DND-41 (cell line): ENCODE measurements at regions not wholly inside any gene's neighbourhood (a gene's known extent, or its start where the extent isn't known, plus 50 kb on each side); places are given as distances from the start of the nearest gene placed in this dataset.

Source experiments
- ATAC-seq: fragments of 200-7000 bp; cut with Tn5 transposase; 3 replicates; pipeline ENCODE4 v1.9.1; 2021; ENCODE audit warnings: low read depth; ENCODE audit not compliant: insufficient read depth
- DNase-seq: peaks from one replicate; pipeline ENCODE4 v3.0.0-alpha.2; 2020
- H2AFZ ChIP-seq: 2 replicates; pipeline ENCODE4 v1.6.0; 2012; ENCODE audit warnings: low read depth, low read length
- H3K27ac ChIP-seq: 2 replicates; pipeline ENCODE4 v1.5.1; 2012; ENCODE audit warnings: low read length, inconsistent platforms
- H3K27me3 ChIP-seq: fragments of 200-600 bp; sonication (generic); 2 replicates; pipeline ENCODE4 v1.6.0; 2012; ENCODE audit warnings: low read length, mild to moderate bottlenecking, inconsistent platforms; ENCODE audit not compliant: insufficient read depth, poor library complexity
- H3K36me3 ChIP-seq: 2 replicates; pipeline ENCODE4 v1.5.1; 2012; ENCODE audit warnings: low read length, inconsistent platforms; ENCODE audit not compliant: insufficient read depth
- H3K4me1 ChIP-seq: 2 replicates; pipeline ENCODE4 v1.5.1; 2012; ENCODE audit warnings: mild to moderate bottlenecking, low read length; ENCODE audit not compliant: insufficient read depth
- H3K4me2 ChIP-seq: 2 replicates; pipeline ENCODE4 v1.6.0; 2012; ENCODE audit warnings: mild to moderate bottlenecking, moderate library complexity, low read length, inconsistent platforms; ENCODE audit not compliant: insufficient read depth
- H3K4me3 ChIP-seq, 2 experiments: fragments of 200-600 bp in 1 of 2; shearing (Covaris generic) in 1 of 2; 2 replicates each; pipeline ENCODE4 v1.5.1; 2012 to 2016; ENCODE audit warnings: inconsistent platforms in 2 of 2, low read length in 2 of 2, mild to moderate bottlenecking in 2 of 2, low read depth in 1 of 2, moderate library complexity in 1 of 2
- H3K79me2 ChIP-seq: 2 replicates; pipeline ENCODE4 v1.6.0; 2012; ENCODE audit warnings: low read length, inconsistent platforms; ENCODE audit not compliant: insufficient read depth
- H3K9ac ChIP-seq: 2 replicates; pipeline ENCODE4 v1.6.0; 2012; ENCODE audit warnings: low read depth, mild to moderate bottlenecking, inconsistent platforms, low read length, moderate library complexity
- H3K9me3 ChIP-seq: 2 replicates; pipeline ENCODE4 v1.5.1; 2012; ENCODE audit warnings: low read length, moderate library complexity, mild to moderate bottlenecking, inconsistent platforms; ENCODE audit not compliant: insufficient read depth, severe bottlenecking
- H4K20me1 ChIP-seq: 2 replicates; pipeline ENCODE4 v1.6.0; 2012; ENCODE audit warnings: low read length; ENCODE audit not compliant: insufficient read depth
- CTCF ChIP-seq: IDR thresholded peaks from 2 replicates; pipeline ENCODE4 v1.5.1; 2012; ENCODE audit warnings: borderline replicate concordance, low read length, moderate library complexity, mild to moderate bottlenecking; ENCODE audit not compliant: poor library complexity, severe bottlenecking; ENCODE audit errors: extremely low read depth
- EZH2 ChIP-seq: IDR thresholded peaks from 3 replicates; pipeline ENCODE4 v1.6.1; 2012; ENCODE audit warnings: borderline replicate concordance, low read depth, mild to moderate bottlenecking, moderate library complexity, low read length, inconsistent platforms; ENCODE audit not compliant: severe bottlenecking

- Histone ChIP-seq H3K9me3 (no peaks in the 10 kb centered on the region), H3K27me3 (peaks cover 4% of the 10 kb centered on the region), H3K4me1 (no peaks in the 10 kb centered on the region), H3K4me2 (no peak overlapping the region), H3K36me3 (no peaks in the 10 kb centered on the region), H3K27ac (no peak overlapping the region), H2AFZ (no peak overlapping the region), H3K4me3 (no peak overlapping the region), H3K9ac (no peak overlapping the region), H4K20me1 (no peaks in the 10 kb centered on the region), H3K79me2 (no peaks in the 10 kb centered on the region)
- TF ChIP-seq EZH2, result no peak
- no peak for TF ChIP-seq CTCF
- ATAC-seq, result no peak
- no peak for DNase-seq
These were observed 58.2 kb upstream of the BET1 start for GRCh38 chr7:94062372-94062771.

GRCh38 chr7:94064541-94065191 lies 60.5 kb upstream of the BET1 start:
- no peak overlapping the region for H3K27ac ChIP-seq
- H4K20me1 ChIP-seq, result no peaks in the 10 kb centered on the region
- peaks cover 4% of the 10 kb centered on the region for H3K27me3 ChIP-seq
- no peaks in the 10 kb centered on the region for H3K36me3 ChIP-seq
- H3K4me3 ChIP-seq, result no peak overlapping the region
- H3K9me3 ChIP-seq, result no peaks in the 10 kb centered on the region
- TF ChIP-seq EZH2, result no peak
- TF ChIP-seq CTCF, result no peak
- H2AFZ ChIP-seq, result no peak overlapping the region
- ATAC-seq (no peak), DNase-seq (no peak)
- no peak overlapping the region for H3K9ac ChIP-seq
- no peak overlapping the region for H3K4me2 ChIP-seq
- H3K4me1 ChIP-seq, result no peaks in the 10 kb centered on the region
- no peaks in the 10 kb centered on the region for H3K79me2 ChIP-seq

GRCh38 chr7:94067047-94067446 lies 62.9 kb upstream of the BET1 start:
- H3K9ac ChIP-seq, result no peak overlapping the region
- H3K36me3 ChIP-seq, result no peaks in the 10 kb centered on the region
- H4K20me1 ChIP-seq, result no peaks in the 10 kb centered on the region
- TF ChIP-seq EZH2, result no peak
- no peak overlapping the region for H3K4me2 ChIP-seq
- no peak overlapping the region for H3K4me3 ChIP-seq
- H3K9me3 ChIP-seq, result no peaks in the 10 kb centered on the region
- ATAC-seq (no peak), DNase-seq (no peak)
- H2AFZ ChIP-seq, result no peak overlapping the region
- no peaks in the 10 kb centered on the region for H3K79me2 ChIP-seq
- no peaks in the 10 kb centered on the region for H3K4me1 ChIP-seq
- no peak overlapping the region for H3K27ac ChIP-seq
- peaks cover 4% of the 10 kb centered on the region for H3K27me3 ChIP-seq

GRCh38 chr7:94067506-94067905 lies 63.4 kb upstream of the BET1 start:
- no peaks in the 10 kb centered on the region for H4K20me1 ChIP-seq
- H3K79me2 ChIP-seq, result no peaks in the 10 kb centered on the region
- H3K9ac ChIP-seq, result no peak overlapping the region
- H3K4me1 ChIP-seq, result no peaks in the 10 kb centered on the region
- DNase-seq (no peak), ATAC-seq (no peak)
- no peak for TF ChIP-seq CTCF
- no peak for TF ChIP-seq EZH2
- no peaks in the 10 kb centered on the region for H3K9me3 ChIP-seq
- no peak overlapping the region for H3K4me3 ChIP-seq
- no peak overlapping the region for H2AFZ ChIP-seq
- no peaks in the 10 kb centered on the region for H3K36me3 ChIP-seq
- H3K4me2 ChIP-seq, result no peak overlapping the region
- peaks cover 4% of the 10 kb centered on the region for H3K27me3 ChIP-seq
- H3K27ac ChIP-seq, result no peak overlapping the region
